ENCODE measurements at regions not wholly inside any gene's neighbourhood (a gene's known extent, or its start where the extent isn't known, plus 50 kb on each side); places are given as distances from the start of the nearest gene placed in this dataset.

- no peak overlapping the region for H3K27ac ChIP-seq (ENCODE audit: insufficient read depth, low read length, poor library complexity, severe bottlenecking)
- H3K36me3 ChIP-seq (ENCODE audit: control insufficient read depth, insufficient read depth, low read length) = no peaks in the 10 kb centered on the region
- DNase-seq = no peak
- H3K4me1 ChIP-seq (ENCODE audit: control insufficient read depth, insufficient read depth, low read length, poor library complexity, severe bottlenecking) = peaks cover 32% of the 10 kb centered on the region
- no peaks in the 10 kb centered on the region for H3K9me3 ChIP-seq (ENCODE audit: control insufficient read depth, low read length)
- H3K27me3 ChIP-seq (replicated peaks; ENCODE audit: control insufficient read depth, insufficient read depth, low read length, poor library complexity, severe bottlenecking) = no peaks in the 10 kb centered on the region
- no peak overlapping the region for H3K4me3 ChIP-seq (ENCODE audit: insufficient read depth, low read depth, low read length, poor library complexity, severe bottlenecking)
Observed at GRCh38 chrX:39853417-39854030, 244.2 kb downstream of the BCOR start.

- DNase-seq = peak; percentile 70 to 79 (median 72)
- Histone ChIP-seq H3K9me3 (ENCODE audit: control insufficient read depth, low read length) (no peaks in the 10 kb centered on the region), H3K27me3 (replicated peaks; ENCODE audit: control insufficient read depth, insufficient read depth, low read length, poor library complexity, severe bottlenecking) (no peaks in the 10 kb centered on the region), H3K4me3 (ENCODE audit: insufficient read depth, low read depth, low read length, poor library complexity, severe bottlenecking) (peak overlapping the region; percentile 31), H3K4me1 (ENCODE audit: control insufficient read depth, insufficient read depth, low read length, poor library complexity, severe bottlenecking) (peaks cover 34% of the 10 kb centered on the region), H3K36me3 (ENCODE audit: control insufficient read depth, insufficient read depth, low read length) (no peaks in the 10 kb centered on the region), H3K27ac (ENCODE audit: insufficient read depth, low read length, poor library complexity, severe bottlenecking) (peak overlapping the region; percentile 97)
Observed at GRCh38 chrX:39854772-39855747, 242.7 kb downstream of the BCOR start.

- H3K9me3 ChIP-seq (ENCODE audit: control insufficient read depth, low read length) = no peaks in the 10 kb centered on the region
- H3K27me3 ChIP-seq (replicated peaks; ENCODE audit: control insufficient read depth, insufficient read depth, low read length, poor library complexity, severe bottlenecking) = no peaks in the 10 kb centered on the region
- peak overlapping the region; percentile 97 for H3K27ac ChIP-seq (ENCODE audit: insufficient read depth, low read length, poor library complexity, severe bottlenecking)
- peaks cover 38% of the 10 kb centered on the region for H3K4me1 ChIP-seq (ENCODE audit: control insufficient read depth, insufficient read depth, low read length, poor library complexity, severe bottlenecking)
- H3K4me3 ChIP-seq (ENCODE audit: insufficient read depth, low read depth, low read length, poor library complexity, severe bottlenecking) = peak overlapping the region; percentile 31
- peak; percentile 67 to 76 (median 69) for DNase-seq
- no peaks in the 10 kb centered on the region for H3K36me3 ChIP-seq (ENCODE audit: control insufficient read depth, insufficient read depth, low read length)
Observed at GRCh38 chrX:39855748-39856129, 242.0 kb downstream of the BCOR start.

- H3K27ac ChIP-seq (ENCODE audit: insufficient read depth, low read length, poor library complexity, severe bottlenecking) = peak overlapping the region; percentile 97
- no peak for DNase-seq
- H3K4me1 ChIP-seq (ENCODE audit: control insufficient read depth, insufficient read depth, low read length, poor library complexity, severe bottlenecking) = peaks cover 38% of the 10 kb centered on the region
- no peak overlapping the region for H3K4me3 ChIP-seq (ENCODE audit: insufficient read depth, low read depth, low read length, poor library complexity, severe bottlenecking)
- H3K9me3 ChIP-seq (ENCODE audit: control insufficient read depth, low read length) = no peaks in the 10 kb centered on the region
- H3K27me3 ChIP-seq (replicated peaks; ENCODE audit: control insufficient read depth, insufficient read depth, low read length, poor library complexity, severe bottlenecking) = no peaks in the 10 kb centered on the region
- no peaks in the 10 kb centered on the region for H3K36me3 ChIP-seq (ENCODE audit: control insufficient read depth, insufficient read depth, low read length)
Observed at GRCh38 chrX:39856472-39857121, 241.2 kb downstream of the BCOR start.

- Histone ChIP-seq H3K4me1 (ENCODE audit: control insufficient read depth, insufficient read depth, low read length, poor library complexity, severe bottlenecking) (peaks cover 38% of the 10 kb centered on the region), H3K9me3 (ENCODE audit: control insufficient read depth, low read length) (no peaks in the 10 kb centered on the region), H3K4me3 (ENCODE audit: insufficient read depth, low read depth, low read length, poor library complexity, severe bottlenecking) (no peak overlapping the region), H3K27ac (ENCODE audit: insufficient read depth, low read length, poor library complexity, severe bottlenecking) (no peak overlapping the region), H3K36me3 (ENCODE audit: control insufficient read depth, insufficient read depth, low read length) (no peaks in the 10 kb centered on the region), H3K27me3 (replicated peaks; ENCODE audit: control insufficient read depth, insufficient read depth, low read length, poor library complexity, severe bottlenecking) (no peaks in the 10 kb centered on the region)
- no peak for DNase-seq
Observed at GRCh38 chrX:39857780-39858179, 240.0 kb downstream of the BCOR start.

- Histone ChIP-seq H3K9me3 (ENCODE audit: control insufficient read depth, low read length) (no peaks in the 10 kb centered on the region), H3K27ac (ENCODE audit: insufficient read depth, low read length, poor library complexity, severe bottlenecking) (peak overlapping the region; percentile 28)
Observed at GRCh38 chrX:39859991-39860861, 237.5 kb downstream of the BCOR start.

GRCh38 chrX:39862963-39863362 is 234.8 kb downstream of the BCOR start:
- Histone ChIP-seq H3K27ac (ENCODE audit: insufficient read depth, low read length, poor library complexity, severe bottlenecking) (no peak overlapping the region), H3K9me3 (ENCODE audit: control insufficient read depth, low read length) (no peaks in the 10 kb centered on the region), H3K36me3 (ENCODE audit: control insufficient read depth, insufficient read depth, low read length) (no peaks in the 10 kb centered on the region), H3K4me3 (ENCODE audit: insufficient read depth, low read depth, low read length, poor library complexity, severe bottlenecking) (no peak overlapping the region), H3K4me1 (ENCODE audit: control insufficient read depth, insufficient read depth, low read length, poor library complexity, severe bottlenecking) (peaks cover 12% of the 10 kb centered on the region), H3K27me3 (replicated peaks; ENCODE audit: control insufficient read depth, insufficient read depth, low read length, poor library complexity, severe bottlenecking) (no peaks in the 10 kb centered on the region)
- DNase-seq = no peak

More at GRCh38 chrX:39859991-39860861, 237.5 kb downstream of the BCOR start:
- Histone ChIP-seq H3K4me1 (ENCODE audit: control insufficient read depth, insufficient read depth, low read length, poor library complexity, severe bottlenecking) (peaks cover 23% of the 10 kb centered on the region), H3K36me3 (ENCODE audit: control insufficient read depth, insufficient read depth, low read length) (no peaks in the 10 kb centered on the region), H3K4me3 (ENCODE audit: insufficient read depth, low read depth, low read length, poor library complexity, severe bottlenecking) (no peak overlapping the region), H3K27me3 (replicated peaks; ENCODE audit: control insufficient read depth, insufficient read depth, low read length, poor library complexity, severe bottlenecking) (no peaks in the 10 kb centered on the region)
- DNase-seq = peak; percentile 40 to 72 (median 53)

- Histone ChIP-seq H3K27me3 (replicated peaks; ENCODE audit: control insufficient read depth, insufficient read depth, low read length, poor library complexity, severe bottlenecking) (no peaks in the 10 kb centered on the region), H3K4me3 (ENCODE audit: insufficient read depth, low read depth, low read length, poor library complexity, severe bottlenecking) (no peak overlapping the region), H3K27ac (ENCODE audit: insufficient read depth, low read length, poor library complexity, severe bottlenecking) (no peak overlapping the region), H3K36me3 (ENCODE audit: control insufficient read depth, insufficient read depth, low read length) (no peaks in the 10 kb centered on the region), H3K4me1 (ENCODE audit: control insufficient read depth, insufficient read depth, low read length, poor library complexity, severe bottlenecking) (peaks cover 7% of the 10 kb centered on the region), H3K9me3 (ENCODE audit: control insufficient read depth, low read length) (no peaks in the 10 kb centered on the region)
- DNase-seq = no peak
Observed at GRCh38 chrX:39866229-39866628, 231.5 kb downstream of the BCOR start.

GRCh38 chrX:39869846-39870601 is 227.7 kb downstream of the BCOR start:
- peaks cover 7% of the 10 kb centered on the region for H3K4me1 ChIP-seq (ENCODE audit: control insufficient read depth, insufficient read depth, low read length, poor library complexity, severe bottlenecking)
- H3K27me3 ChIP-seq (replicated peaks; ENCODE audit: control insufficient read depth, insufficient read depth, low read length, poor library complexity, severe bottlenecking) = no peaks in the 10 kb centered on the region
- DNase-seq = peak; percentile 47 to 73 (median 68)
- H3K27ac ChIP-seq (ENCODE audit: insufficient read depth, low read length, poor library complexity, severe bottlenecking) = peak overlapping the region; percentile 53
- H3K4me3 ChIP-seq (ENCODE audit: insufficient read depth, low read depth, low read length, poor library complexity, severe bottlenecking) = no peak overlapping the region
- H3K36me3 ChIP-seq (ENCODE audit: control insufficient read depth, insufficient read depth, low read length) = no peaks in the 10 kb centered on the region
- no peaks in the 10 kb centered on the region for H3K9me3 ChIP-seq (ENCODE audit: control insufficient read depth, low read length)
